H1 (cell line): ENCODE measurements at regions not wholly inside any gene's neighbourhood (a gene's known extent, or its start where the extent isn't known, plus 50 kb on each side); places are given as distances from the start of the nearest gene placed in this dataset.

ENCODE experiments used
- CTCF ChIA-PET: fragments of 300-600 bp; sonication (Branson Sonifier 250); formaldehyde crosslinking; loops from one replicate; lab custom pipeline; 2021; ENCODE audit not compliant: partially characterized antibody; lab: Charles Lee
- POLR2A ChIA-PET: fragments of 300-600 bp; sonication (Branson Sonifier 250); formaldehyde crosslinking; loops from one replicate; lab custom pipeline; 2021; ENCODE audit warnings: inconsistent platforms; ENCODE audit not compliant: partially characterized antibody; lab: Charles Lee
- DNase-seq, 2 experiments: peaks; one replicate each; pipeline versions ENCODE4 v3.0.0 to v3.0.0-alpha.2; 2010 to 2022; ENCODE audit warnings: low spot score in 2 of 2, low read depth in 1 of 2, mixed read lengths in 1 of 2
- FAIRE-seq: peaks from 2 replicates; lab custom pipeline; 2011; peaks lifted over from hg19 to GRCh38; lab: Jason Lieb, UNC
- H2AFZ ChIP-seq: 2 replicates; pipeline ENCODE4 v1.8.1; 2012; ENCODE audit warnings: low read length, inconsistent platforms
- H2AK5ac ChIP-seq: 2 replicates; pipeline ENCODE4 v1.6.1; 2013; ENCODE audit warnings: low read depth, low read length
- H2BK120ac ChIP-seq: replicated peaks from 2 replicates; pipeline ENCODE3; 2013; ENCODE audit warnings: low read depth, low read length, inconsistent platforms
- H2BK12ac ChIP-seq: 2 replicates; pipeline ENCODE4 v1.6.1; 2013; ENCODE audit warnings: low read depth, low read length
- H2BK15ac ChIP-seq: 2 replicates; pipeline ENCODE4 v1.6.1; 2013; ENCODE audit warnings: low read length
- H2BK20ac ChIP-seq: 2 replicates; pipeline ENCODE4 v1.6.1; 2013; ENCODE audit warnings: low read length
- H2BK5ac ChIP-seq: 2 replicates; pipeline ENCODE4 v1.6.1; 2013; ENCODE audit warnings: low read depth, low read length
- H3K14ac ChIP-seq: 2 replicates; pipeline ENCODE4 v1.6.1; 2013; ENCODE audit warnings: inconsistent platforms; ENCODE audit not compliant: insufficient read length
- H3K18ac ChIP-seq: 2 replicates; pipeline ENCODE4 v1.6.1; 2013; ENCODE audit warnings: low read length; ENCODE audit errors: extremely low read depth
- H3K23ac ChIP-seq: 2 replicates; pipeline ENCODE4 v1.6.1; 2013; ENCODE audit warnings: inconsistent platforms; ENCODE audit not compliant: insufficient read length
- H3K23me2 ChIP-seq: 2 replicates; pipeline ENCODE4 v1.6.1; 2013; ENCODE audit warnings: low read depth, low read length
- H3K27ac ChIP-seq: 2 replicates; pipeline ENCODE4 v1.6.1; 2011; ENCODE audit warnings: low read depth, low read length, inconsistent platforms
- H3K27me3 ChIP-seq, 4 experiments: replicated peaks in 1 of 4; 1 replicate in 1 of 4; 2 replicates in 3 of 4; pipeline versions ENCODE4 v1.6.1 to v1.8.1; 2011 to 2013; ENCODE audit warnings: low read length in 3 of 4, mild to moderate bottlenecking in 3 of 4, inconsistent platforms in 2 of 4, mixed read lengths in 2 of 4, moderate library complexity in 1 of 4; ENCODE audit not compliant: control insufficient read depth in 3 of 4, insufficient read depth in 3 of 4; ENCODE audit errors: extremely low read depth in 1 of 4
- H3K36me3 ChIP-seq, 4 experiments: 2 replicates each; pipeline versions ENCODE4 v1.6.1 to v1.8.1; 2011 to 2013; ENCODE audit warnings: mild to moderate bottlenecking in 4 of 4, low read length in 3 of 4, moderate library complexity in 2 of 4, control low read depth in 1 of 4, inconsistent platforms in 1 of 4; ENCODE audit not compliant: insufficient read depth in 4 of 4, control insufficient read depth in 2 of 4
- H3K4ac ChIP-seq: replicated peaks from 2 replicates; pipeline ENCODE3; 2013; ENCODE audit warnings: low read length, low read depth, mixed read lengths, inconsistent platforms; ENCODE audit not compliant: insufficient read length
- H3K4me1 ChIP-seq, 4 experiments: replicated peaks in 1 of 4; 1 replicate in 1 of 4; 2 replicates in 3 of 4; pipeline versions ENCODE4 v1.6.1 to v1.8.1; 2011 to 2013; ENCODE audit warnings: low read length in 3 of 4, inconsistent platforms in 2 of 4, mixed read lengths in 1 of 4; ENCODE audit not compliant: insufficient read depth in 4 of 4, control insufficient read depth in 3 of 4
- H3K4me2 ChIP-seq, 2 experiments: 2 replicates each; pipeline versions ENCODE4 v1.6.1 to v1.8.1; 2011 to 2013; ENCODE audit warnings: low read depth in 2 of 2, low read length in 2 of 2, control low read depth in 1 of 2, inconsistent platforms in 1 of 2, mild to moderate bottlenecking in 1 of 2; ENCODE audit not compliant: insufficient read depth in 1 of 2
- H3K4me3 ChIP-seq, 4 experiments: fragments of 200-600, 300-600 bp in 1 of 4; sonication (generic), shearing (Covaris generic), sonication (Bioruptor Twin) in 1 of 4; 2 replicates each; pipeline versions ENCODE4 v1.5.1 to v1.8.1; 2011 to 2016; ENCODE audit warnings: low read length in 4 of 4, low read depth in 3 of 4, control low read depth in 2 of 4, inconsistent platforms in 2 of 4, mild to moderate bottlenecking in 2 of 4, mixed read lengths in 1 of 4, moderate library complexity in 1 of 4; ENCODE audit not compliant: insufficient read depth in 2 of 4; ENCODE audit errors: extremely low read depth in 1 of 4
- H3K56ac ChIP-seq: replicated peaks from 2 replicates; pipeline ENCODE3; 2013; ENCODE audit warnings: low read depth, mild to moderate bottlenecking, mixed read lengths, low read length, inconsistent platforms; ENCODE audit not compliant: insufficient read length
- H3K79me1 ChIP-seq: 2 replicates; pipeline ENCODE4 v1.6.1; 2013; ENCODE audit warnings: low read depth, low read length, control low read depth
- H3K79me2 ChIP-seq, 2 experiments: 2 replicates each; pipeline versions ENCODE4 v1.6.1 to v1.8.1; 2012 to 2013; ENCODE audit warnings: low read length in 2 of 2, mild to moderate bottlenecking in 2 of 2, inconsistent platforms in 1 of 2; ENCODE audit not compliant: insufficient read depth in 2 of 2, control insufficient read depth in 1 of 2
- H3K9ac ChIP-seq, 4 experiments: replicated peaks in 1 of 4; 1 replicate in 1 of 4; 2 replicates in 3 of 4; pipeline versions ENCODE4 v1.6.1 to v1.8.1; 2011 to 2013; ENCODE audit warnings: low read depth in 3 of 4, low read length in 3 of 4, control low read depth in 2 of 4, mild to moderate bottlenecking in 2 of 4, moderate library complexity in 2 of 4, inconsistent platforms in 1 of 4; ENCODE audit errors: extremely low read depth in 1 of 4
- H3K9me3 ChIP-seq, 2 experiments: 2 replicates each; pipeline versions ENCODE4 v1.6.1 to v1.8.1; 2012 to 2013; ENCODE audit warnings: mild to moderate bottlenecking in 2 of 2, moderate library complexity in 2 of 2, control low read depth in 1 of 2, inconsistent platforms in 1 of 2, low read depth in 1 of 2, low read length in 1 of 2, mixed read lengths in 1 of 2; ENCODE audit not compliant: insufficient read depth in 2 of 2
- H4K20me1 ChIP-seq, 2 experiments: replicated peaks in 1 of 2; 2 replicates each; pipeline versions ENCODE3 to v1.8.1; 2011 to 2013; ENCODE audit warnings: inconsistent platforms in 2 of 2, low read length in 2 of 2, mild to moderate bottlenecking in 1 of 2; ENCODE audit not compliant: insufficient read depth in 2 of 2, control insufficient read depth in 1 of 2
- H4K5ac ChIP-seq: 2 replicates; pipeline ENCODE4 v1.6.1; 2013; ENCODE audit warnings: low read length, low read depth, mixed read lengths, inconsistent platforms; ENCODE audit not compliant: insufficient read length
- H4K8ac ChIP-seq: 2 replicates; pipeline ENCODE4 v1.8.0; 2013; ENCODE audit warnings: mild to moderate bottlenecking, moderate library complexity, low read length, inconsistent platforms; ENCODE audit not compliant: insufficient read depth; ENCODE audit errors: extremely low read depth
- H4K91ac ChIP-seq: replicated peaks from 2 replicates; pipeline ENCODE3; 2013; ENCODE audit warnings: low read length, mixed read lengths, inconsistent platforms; ENCODE audit not compliant: insufficient read length
- GABPA ChIP-seq: IDR thresholded peaks from 2 replicates; pipeline ENCODE4 v1.6.1; 2011; ENCODE audit warnings: mild to moderate bottlenecking, low read length, moderate library complexity, borderline replicate concordance; ENCODE audit not compliant: insufficient read depth
- KDM1A ChIP-seq: fragments of 200-600, 300-600 bp; sonication (generic); IDR thresholded peaks from 2 replicates; pipeline ENCODE4 v1.7.1; 2016; ENCODE audit warnings: mild to moderate bottlenecking, low read length, borderline replicate concordance
- KDM5A ChIP-seq: fragments of 200-600 bp; IDR thresholded peaks from 2 replicates; pipeline ENCODE4 v1.7.1; 2012; ENCODE audit warnings: mild to moderate bottlenecking, low read length, inconsistent platforms, mixed read lengths
- SUZ12 ChIP-seq: fragments of 200-600 bp; sonication (generic); IDR thresholded peaks from 2 replicates; pipeline ENCODE4 v1.6.1; 2012; ENCODE audit warnings: mild to moderate bottlenecking, inconsistent platforms, low read length, moderate library complexity, mixed read lengths
- TAF1 ChIP-seq: IDR thresholded peaks from 2 replicates; pipeline ENCODE4 v1.6.1; 2011; ENCODE audit warnings: mild to moderate bottlenecking, low read depth, low read length
- WGBS, 2 experiments: shearing (Covaris generic) in 1 of 2; methylation state at CpG; one replicate each; pipeline versions ENCODE4 v1.1.6 to v1.1.7; 2013 to 2015; ENCODE audit warnings: low lambda C conversion rate in 2 of 2, mixed read lengths in 2 of 2, inconsistent platforms in 1 of 2, low coverage in 1 of 2, missing lambda C conversion rate in 1 of 2; ENCODE audit not compliant: insufficient replicate concordance in 2 of 2, insufficient coverage in 1 of 2, insufficient read length in 1 of 2; ENCODE audit errors: extremely low coverage in 1 of 2, missing lambda C conversion rate in 1 of 2; 5-methylcytosine and 5-hydroxymethylcytosine counted together

GRCh38 chr6:141846639-141847038 lies 286.1 kb upstream of the GJE1 start:
- FAIRE-seq = no peak
- Histone ChIP-seq H3K4me1 (no peaks in the 10 kb centered on the region), H3K23me2 (no peaks in the 10 kb centered on the region), H3K9me3 (no peaks in the 10 kb centered on the region), H4K20me1 (no peaks in the 10 kb centered on the region), H3K9ac (no peak overlapping the region), H3K4ac (no peak overlapping the region), H2BK5ac (no peak overlapping the region), H3K4me3 (no peak overlapping the region)
- DNase-seq = no peak
- no peak for TF ChIP-seq SUZ12
- no peak for TF ChIP-seq TAF1
- TF ChIP-seq KDM1A = no peak
- no peak for TF ChIP-seq GABPA
- TF ChIP-seq KDM5A = no peak
- TF ChIP-seq, all 59 proteins: peak for 0
- WGBS, 2 experiments = 87% methylated on average over 4 of the region's 4 CpGs; no CpG with 5 or more reads in 1 of the 2 experiments
- H4K8ac ChIP-seq = no peak overlapping the region
- no peak overlapping the region for H3K23ac ChIP-seq
- no peak overlapping the region for H2BK20ac ChIP-seq
- no peak overlapping the region for H2AFZ ChIP-seq
- H3K36me3 ChIP-seq = no peaks in the 10 kb centered on the region
- H3K14ac ChIP-seq = no peak overlapping the region
- no peak overlapping the region for H3K4me2 ChIP-seq
- H4K5ac ChIP-seq = no peak overlapping the region
- no peaks in the 10 kb centered on the region for H3K79me1 ChIP-seq
- H3K79me2 ChIP-seq = no peaks in the 10 kb centered on the region
- ChIA-PET POLR2A (no interaction called here), CTCF (no interaction called here)
- no peak overlapping the region for H2AK5ac ChIP-seq
- H3K18ac ChIP-seq = no peak overlapping the region
- H3K56ac ChIP-seq = no peak overlapping the region
- H3K27me3 ChIP-seq = no peaks in the 10 kb centered on the region
- no peak overlapping the region for H3K27ac ChIP-seq
- H2BK15ac ChIP-seq = no peak overlapping the region
- no peak overlapping the region for H2BK12ac ChIP-seq
- H2BK120ac ChIP-seq = no peak overlapping the region
- H4K91ac ChIP-seq = no peak overlapping the region
